ENCODE measurements at regions not wholly inside any gene's neighbourhood (a gene's known extent, or its start where the extent isn't known, plus 50 kb on each side); places are given as distances from the start of the nearest gene placed in this dataset.

DNA sequence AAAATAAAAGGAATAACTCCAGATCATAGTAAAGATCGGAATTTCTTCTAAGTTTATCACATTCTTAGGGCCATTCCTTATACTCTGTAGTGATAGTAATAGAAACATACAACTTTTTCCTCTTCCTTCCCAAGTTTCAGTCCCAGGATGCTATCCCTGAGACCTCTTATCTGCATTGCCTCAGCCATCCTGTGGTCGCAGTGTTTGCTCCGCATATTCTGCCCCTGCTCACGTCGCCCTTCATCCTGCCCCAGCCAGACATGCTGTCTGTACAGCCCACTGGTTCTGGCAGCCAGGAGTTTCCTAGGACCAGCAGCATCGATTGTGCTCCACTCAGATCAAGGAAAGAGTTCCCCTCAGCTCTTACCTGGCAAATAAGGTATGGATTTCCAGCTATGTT, 132.7 kb upstream of the ERCC6L2 start:
- no peak for TF ChIP-seq CTCF (conservative IDR thresholded peaks at IDR 0.05)
- no peak for TF ChIP-seq ZFX (IDR thresholded peaks at IDR 0.05)

All from C4-2B (cell line).